M059J (cell line): ENCODE measurements at regions not wholly inside any gene's neighbourhood (a gene's known extent, or its start where the extent isn't known, plus 50 kb on each side); places are given as distances from the start of the nearest gene placed in this dataset.
A peak's percentile ranks its signal among the peaks of the same experiment; 100 is the strongest.
"Not testable (repeated sequence)": the region's sequence is repeated elsewhere in the genome, so short reads cannot be mapped to it uniquely, and the experiment has no call there.

Experiments
- DNase-seq: peaks from one replicate; pipeline ENCODE4 v3.0.0-alpha.2; 2012; ENCODE audit warnings: low read depth

DNA sequence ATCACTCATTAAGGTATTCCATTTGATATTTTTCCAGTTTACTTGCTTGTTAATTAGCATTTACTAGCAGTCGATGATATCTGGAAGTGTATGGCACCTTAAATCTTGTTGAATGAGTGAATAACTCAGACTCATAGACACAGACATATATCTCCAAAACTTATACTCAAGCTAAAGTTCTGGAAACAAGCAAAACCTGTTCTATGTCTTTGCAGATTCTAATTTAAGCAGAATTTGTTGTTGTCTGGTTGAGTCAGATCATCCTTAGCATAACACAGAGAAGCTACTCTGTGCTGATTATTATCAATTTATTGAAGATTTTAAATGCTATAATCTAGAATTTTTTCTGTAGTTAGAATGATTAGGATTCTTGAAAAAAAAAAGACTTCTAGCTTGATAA is 296.2 kb downstream of the MDFIC start:
- no peak for DNase-seq

DNA sequence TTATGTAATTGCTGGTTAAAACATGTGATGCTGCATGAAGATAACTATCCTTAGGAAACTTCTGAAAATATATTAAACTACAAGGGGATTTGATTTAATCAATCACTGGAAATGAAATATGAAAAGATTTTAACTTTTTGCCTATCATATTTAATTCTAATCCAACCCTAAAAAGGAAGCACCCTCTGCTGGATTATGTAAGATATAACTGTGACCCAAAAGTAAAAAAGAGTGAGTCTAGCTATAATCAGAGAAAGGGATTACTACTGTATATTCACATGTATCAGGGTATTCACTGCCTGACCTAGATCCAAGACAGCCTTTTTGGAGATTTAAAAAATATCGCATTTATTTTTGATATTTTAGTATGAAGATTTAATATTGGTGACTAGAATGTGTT is 295.5 kb downstream of the MDFIC start:
- DNase-seq = no peak

DNA sequence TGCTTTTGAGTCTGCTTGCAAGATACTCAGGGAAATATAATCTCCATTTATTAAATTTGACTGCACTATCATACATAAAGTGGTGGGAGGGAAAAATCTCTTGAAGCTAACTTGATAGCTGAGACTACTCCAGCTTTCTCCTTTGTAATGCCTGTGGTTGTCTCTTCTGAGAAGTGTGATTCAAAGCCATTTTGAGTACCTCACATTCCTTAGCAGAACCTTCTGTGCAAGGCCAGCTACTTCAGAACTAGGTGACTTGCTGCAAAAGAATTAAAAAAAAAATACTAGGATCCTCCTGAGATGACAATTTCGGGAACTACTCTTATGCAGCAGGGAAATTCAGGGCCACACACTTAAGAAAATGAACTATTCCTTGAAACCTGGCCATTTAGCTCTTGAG is 294.8 kb downstream of the MDFIC start:
- DNase-seq = no peak

DNA sequence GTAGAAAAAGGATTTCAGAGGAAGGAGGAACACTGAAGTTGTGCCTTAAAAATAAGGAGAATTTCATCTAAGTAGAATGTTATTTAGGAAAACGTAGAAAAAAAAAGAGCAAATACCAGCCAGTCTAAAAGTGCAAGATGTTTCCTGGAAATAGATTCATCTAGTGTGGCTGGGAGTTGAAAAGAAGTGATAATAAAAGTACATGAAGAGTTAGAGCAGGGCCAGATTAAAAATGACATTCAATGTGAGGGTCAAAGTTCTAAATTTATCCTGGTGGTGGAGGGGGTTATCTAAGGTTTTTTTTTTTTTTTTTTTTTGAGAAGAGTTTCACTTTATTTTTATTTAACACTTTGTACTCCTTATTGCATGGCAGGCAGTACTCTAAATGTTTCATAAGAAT is 289.3 kb downstream of the MDFIC start:
- no peak for DNase-seq

DNA sequence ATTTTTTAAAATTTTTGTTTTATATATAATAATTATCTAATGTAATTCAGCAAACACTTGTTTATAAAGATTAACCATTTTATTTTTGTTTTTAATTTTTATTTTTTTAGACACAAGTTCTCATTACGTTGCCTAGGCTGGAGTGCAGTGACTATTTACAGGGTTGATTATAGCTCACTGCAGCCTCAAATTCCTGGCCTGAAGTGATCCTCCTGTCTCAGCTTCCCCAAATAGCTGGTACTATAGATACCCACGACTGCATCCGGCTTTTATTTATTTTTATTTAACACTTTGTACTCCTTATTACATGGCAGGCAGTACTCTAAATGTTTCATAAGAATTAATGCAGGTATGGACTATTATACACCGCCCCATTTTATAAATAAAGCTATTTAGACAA is 288.7 kb downstream of the MDFIC start:
- DNase-seq = no peak

DNA sequence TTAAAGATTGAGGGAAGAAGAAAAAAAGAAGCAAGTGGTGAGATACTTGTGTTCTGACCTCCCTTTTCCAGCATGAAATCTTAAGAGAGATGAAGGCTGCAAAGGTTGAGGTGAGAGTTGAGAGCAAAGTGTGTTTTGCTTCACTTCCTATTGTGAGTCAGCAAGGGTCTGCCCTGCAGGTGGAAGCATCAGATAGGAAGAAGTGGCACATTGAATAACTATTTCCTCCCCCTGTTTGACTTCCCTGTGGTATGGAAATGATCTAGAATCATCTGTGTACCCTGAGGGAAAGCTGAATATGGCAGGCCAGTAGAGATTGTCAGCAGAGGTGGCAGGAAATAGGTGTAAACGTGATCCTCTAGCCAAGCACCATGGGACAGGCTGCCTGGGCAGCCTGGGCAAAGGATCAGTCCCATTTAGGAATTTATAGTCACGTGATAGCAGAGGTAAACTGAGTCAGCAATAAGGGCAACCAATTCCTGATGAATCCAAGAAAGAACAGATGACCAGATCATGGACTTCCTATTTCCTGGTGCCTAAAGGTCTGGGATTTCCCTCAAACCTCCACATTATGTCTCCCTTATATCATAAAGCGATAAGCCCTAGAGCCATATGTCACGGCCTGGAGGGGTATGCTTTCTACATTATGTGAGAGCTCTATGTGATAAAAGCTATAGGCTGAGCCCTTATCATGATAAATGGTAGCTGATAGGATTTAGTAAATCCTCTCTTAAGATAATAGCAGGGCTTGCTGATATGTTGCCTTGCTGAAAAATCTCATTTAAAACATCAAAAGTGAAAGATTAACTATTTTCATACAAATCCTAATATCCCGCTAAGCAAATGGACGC is 287.0 kb downstream of the MDFIC start:
- DNase-seq = no peak

DNA sequence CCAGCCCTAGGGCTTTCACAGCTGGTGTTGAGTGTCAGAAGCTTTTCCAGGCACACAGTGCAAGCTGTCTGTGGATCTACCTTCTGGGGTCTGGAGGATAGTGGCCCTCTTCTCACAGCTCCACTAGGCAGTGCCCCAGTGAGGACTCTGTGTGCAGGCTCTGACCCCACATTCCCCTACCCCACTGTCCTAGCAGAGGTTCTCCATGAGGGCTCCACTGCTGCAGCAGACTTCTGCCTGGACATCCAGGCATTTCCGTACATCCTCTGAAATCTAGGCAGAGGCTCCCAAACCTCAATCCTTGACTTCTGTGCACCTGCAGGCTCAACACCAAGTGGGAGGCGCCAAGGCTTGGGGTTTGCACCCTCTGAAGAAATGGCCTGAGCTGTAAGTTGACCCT is 284.5 kb downstream of the MDFIC start:
- not testable (repeated sequence) for DNase-seq

DNA sequence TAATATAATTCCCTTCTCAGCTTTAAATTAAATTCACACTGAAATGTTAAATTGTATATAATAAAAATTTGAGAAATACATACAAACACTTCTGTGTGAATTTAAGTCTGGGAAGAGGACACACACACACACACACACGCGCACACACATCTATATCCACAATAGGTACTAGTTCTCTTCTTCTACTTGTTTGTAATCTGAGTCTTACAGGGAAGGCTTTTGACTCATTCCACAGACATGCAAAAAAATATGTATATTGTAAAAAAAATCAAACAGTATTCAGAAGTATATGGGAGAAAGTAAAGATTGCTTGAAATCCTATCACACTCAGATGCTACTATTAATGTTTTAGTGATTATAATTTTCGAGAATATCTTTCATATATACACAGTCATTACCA is 276.2 kb downstream of the MDFIC start:
- no peak for DNase-seq

DNA sequence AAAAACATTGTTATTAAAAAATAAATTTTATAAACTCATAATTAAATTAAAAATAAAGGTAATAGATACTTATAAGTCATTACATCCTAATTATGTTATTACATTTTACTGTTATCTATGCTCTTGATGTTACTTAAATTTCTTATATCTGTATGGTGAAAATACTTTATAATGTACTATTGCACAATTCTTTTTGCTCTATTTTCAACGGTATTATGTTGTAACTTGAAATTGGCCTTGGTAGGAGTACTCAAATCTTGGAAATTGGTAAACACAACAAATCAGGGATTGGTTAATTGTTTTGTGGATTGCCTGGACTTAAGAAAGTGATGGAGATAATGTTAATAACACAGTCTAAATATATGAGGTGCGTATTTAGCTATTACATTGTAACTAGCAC is 273.3 kb downstream of the MDFIC start:
- DNase-seq = no peak

DNA sequence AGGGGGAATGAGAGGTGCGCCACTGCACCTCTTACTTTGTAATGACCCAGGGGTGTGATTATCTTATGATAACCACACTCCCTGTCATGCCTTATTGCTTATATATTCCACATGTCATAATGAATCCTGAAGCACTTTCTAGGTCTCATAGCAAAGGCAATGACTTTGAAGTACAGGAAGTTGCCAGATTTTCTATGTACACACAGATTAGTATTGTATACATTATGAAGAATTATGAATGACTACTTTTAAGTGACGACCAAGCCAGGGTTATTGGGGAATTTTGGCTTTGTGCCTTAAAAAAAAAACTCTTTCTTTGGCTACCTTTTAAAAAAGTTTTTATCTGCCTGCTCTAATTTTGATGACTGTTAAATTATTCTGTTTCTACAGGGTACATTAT is 269.6 kb downstream of the MDFIC start:
- no peak for DNase-seq

DNA sequence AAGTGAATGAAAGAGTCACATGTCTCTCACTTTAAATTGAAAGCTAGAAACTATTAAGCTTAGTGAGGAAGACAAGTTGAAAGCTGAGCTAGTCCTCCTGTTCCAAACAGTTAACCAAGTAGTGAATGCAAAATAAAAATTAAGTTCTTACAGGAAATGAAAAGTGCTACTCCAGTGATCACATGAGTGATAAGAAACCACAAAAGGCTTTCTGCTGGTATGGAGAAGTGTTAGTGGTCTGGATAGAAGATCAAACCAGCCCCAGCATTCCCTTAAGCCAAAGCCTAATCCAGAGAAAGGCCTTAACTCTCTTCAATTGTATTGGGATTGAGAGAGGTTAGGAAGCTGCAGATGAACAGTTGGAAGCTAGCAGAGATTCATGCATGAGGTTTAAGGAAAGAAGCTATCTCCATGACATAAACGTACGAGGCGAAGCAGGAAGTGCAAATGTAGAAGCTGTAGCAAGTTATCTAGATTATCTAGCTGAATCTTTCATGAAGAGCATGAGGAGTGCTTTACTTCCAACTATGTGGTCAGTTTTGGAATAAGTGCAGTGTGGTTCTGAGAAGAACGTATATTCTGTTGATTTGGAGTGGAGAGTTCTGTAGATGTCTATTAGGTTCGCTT is 261.6 kb downstream of the MDFIC start:
- peak; percentile 8 for DNase-seq

DNA sequence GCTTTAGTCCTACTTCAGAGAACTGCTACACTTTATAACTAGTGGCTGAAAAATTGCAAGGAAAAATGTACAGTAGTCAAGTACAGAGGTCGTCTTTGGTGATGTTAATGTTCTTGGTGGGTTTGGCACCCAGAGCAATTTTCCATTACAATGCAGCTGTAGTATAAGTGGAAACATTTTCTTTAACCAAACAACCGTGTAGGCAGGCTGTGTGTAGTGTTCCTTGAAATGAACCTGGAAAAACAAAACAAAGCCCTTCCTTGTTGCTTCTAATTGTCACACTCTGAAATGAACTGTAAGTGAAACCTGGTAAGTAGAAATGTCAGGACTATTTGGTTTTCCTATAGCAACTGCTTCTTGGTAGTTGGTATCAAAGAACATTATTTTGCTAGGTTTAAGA is 256.9 kb downstream of the MDFIC start:
- no peak for DNase-seq

DNA sequence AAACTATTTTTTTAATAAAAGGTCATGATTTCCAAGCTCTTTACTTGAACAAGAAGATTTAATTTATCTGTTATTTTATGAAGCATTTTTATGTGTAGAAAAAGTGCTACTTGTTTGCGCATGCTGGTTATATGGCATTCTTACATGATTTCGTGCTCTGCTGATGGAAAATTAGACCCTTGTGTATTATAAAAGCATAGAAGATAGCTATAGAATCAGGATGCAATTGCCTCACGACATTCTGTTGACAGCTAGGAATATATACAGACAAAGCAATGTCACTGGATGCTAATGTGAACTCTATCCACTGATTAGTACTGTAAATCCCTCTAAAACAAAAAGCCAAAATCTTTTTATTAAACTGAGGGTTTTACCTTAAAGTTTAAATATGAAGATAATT is 255.9 kb downstream of the MDFIC start:
- no peak for DNase-seq

DNA sequence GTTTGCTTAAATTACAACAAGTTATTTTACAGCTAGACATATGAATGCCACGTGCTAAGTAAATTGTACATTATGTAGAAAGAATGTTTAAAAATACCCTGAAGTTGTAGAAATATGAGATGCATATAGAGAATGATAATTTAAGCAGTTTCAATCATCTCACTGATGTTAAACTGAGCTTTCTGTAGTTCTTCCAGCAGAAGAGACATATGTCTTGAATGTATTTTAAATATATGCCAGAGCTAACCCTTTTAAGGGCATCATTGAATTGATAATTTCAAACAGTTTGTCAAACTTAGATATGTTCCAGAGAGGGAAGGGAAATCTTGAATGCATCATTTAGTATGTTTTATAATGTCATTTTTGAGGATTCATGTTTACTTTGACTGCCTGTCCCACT is 255.2 kb downstream of the MDFIC start:
- no peak for DNase-seq

DNA sequence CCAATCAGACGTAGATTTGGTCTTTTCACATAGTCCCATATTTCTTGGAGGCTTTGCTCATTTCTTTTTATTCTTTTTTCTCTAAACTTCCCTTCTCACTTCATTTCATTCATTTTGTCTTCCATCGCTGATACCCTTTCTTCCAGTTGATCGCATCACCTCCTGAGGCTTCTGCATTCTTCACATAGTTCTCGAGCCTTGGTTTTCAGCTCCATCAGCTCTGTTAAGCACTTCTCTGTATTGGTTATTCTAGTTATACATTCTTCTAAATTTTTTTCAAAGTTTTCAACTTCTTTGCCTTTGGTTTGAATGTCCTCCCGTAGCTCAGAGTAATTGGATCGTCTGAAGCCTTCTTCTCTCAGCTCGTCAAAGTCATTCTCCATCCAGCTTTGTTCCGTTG is 250.5 kb downstream of the MDFIC start:
- not testable (repeated sequence) for DNase-seq

DNA sequence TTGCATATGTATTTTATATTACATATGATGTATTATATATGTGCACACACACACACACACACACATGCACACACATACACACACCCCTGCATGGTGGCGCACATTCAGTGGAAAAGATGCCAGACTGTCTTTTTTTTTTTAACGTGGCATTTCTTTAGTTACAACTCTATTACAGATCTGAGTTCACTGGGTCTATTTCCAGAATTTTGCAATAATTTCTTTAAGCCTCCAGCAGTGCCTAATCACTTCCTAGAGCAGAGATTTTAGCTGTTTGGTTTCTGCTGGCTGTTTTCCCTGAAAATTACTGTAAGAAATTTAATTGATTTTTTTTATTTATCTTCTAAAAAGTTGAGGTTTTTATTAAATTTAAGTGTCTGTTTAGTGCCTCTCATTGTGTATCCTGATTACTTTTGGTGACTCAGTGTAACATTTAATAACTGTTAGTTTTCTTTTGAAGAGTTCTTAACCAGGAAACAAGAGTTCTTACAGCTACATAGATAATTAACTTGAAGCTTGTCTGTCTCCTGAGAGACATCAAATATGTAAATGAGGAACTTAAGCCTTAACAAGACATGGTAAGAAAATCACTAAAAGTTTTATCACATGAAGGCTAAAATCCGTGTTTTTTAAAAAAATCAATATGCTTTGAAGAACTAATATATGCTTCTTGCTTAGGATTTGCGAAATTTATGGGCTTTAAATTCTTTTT is 232.0 kb downstream of the MDFIC start:
- DNase-seq = no peak

DNA sequence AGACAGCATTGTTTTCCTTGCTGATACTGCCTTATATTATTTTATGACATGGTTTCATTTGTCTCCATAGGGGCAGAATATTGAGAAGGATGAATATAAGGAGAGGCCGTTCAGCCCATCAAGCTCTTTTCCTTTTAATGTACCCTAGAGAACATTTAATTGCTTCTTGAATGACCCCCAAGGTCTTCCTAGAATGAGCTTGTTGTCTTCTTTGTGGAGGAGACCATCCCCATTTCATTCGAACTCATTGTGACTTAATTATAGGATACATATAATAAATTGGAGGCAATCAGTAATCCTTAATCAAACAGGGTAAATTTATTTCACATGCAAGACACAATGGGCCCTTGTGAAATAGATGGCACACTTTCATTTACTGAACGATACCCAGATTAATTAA is 231.3 kb downstream of the MDFIC start:
- no peak for DNase-seq

DNA sequence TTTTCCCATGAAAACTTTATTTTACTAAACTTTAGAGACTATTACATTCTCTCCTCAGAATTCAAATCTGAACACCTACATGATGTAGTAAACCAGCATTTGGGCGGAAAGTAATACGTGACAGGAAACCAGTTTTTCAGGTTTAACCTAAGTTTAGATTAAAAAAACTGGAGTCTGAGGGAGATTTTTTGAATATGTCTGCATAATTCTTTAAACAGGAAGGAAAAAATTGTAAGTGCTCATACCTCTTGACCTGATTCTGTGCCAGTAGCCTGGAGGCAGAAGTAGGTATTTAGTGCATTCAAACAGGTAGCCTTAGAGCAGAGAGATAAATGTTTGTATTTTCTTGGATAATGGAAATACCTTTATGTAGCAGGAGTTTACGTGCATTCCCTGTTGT is 224.3 kb downstream of the MDFIC start:
- DNase-seq = no peak

DNA sequence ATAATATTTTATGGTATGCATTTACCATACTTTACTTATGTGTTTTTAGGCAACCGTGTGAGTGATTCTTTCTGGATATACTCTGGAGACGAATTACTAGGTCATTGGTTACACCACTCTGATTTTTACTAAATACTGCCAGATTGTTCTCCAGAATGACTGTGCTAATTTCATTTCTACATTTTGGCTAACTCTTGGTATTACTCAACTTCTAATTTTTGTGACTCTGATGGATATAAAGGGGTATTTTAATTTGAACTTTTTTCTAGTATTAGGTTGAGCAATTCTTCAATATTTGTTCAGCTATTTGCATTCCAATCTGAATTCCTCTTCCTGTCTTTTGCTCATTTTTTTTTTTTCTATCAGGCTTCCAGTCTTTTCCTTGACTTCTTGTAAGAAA is 223.6 kb downstream of the MDFIC start:
- no peak for DNase-seq

DNA sequence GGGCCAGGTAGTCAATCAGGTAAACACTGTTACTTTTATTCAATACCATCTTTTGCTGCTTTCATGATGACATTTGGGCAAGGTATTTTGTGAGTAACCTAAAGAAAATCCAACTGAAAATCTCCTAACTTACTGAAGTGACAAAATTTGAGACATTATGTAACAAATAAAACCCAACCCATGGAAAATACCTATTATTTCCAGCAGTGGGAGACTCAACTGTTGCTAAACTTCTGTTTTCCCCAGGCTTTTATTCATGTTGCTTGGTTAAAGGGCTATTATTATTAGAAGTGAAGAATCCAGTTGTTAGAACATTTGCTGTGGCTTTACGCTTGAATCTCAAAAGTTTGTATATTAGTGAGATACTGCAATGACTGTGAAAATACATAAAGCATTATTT is 215.9 kb downstream of the MDFIC start:
- DNase-seq = no peak

DNA sequence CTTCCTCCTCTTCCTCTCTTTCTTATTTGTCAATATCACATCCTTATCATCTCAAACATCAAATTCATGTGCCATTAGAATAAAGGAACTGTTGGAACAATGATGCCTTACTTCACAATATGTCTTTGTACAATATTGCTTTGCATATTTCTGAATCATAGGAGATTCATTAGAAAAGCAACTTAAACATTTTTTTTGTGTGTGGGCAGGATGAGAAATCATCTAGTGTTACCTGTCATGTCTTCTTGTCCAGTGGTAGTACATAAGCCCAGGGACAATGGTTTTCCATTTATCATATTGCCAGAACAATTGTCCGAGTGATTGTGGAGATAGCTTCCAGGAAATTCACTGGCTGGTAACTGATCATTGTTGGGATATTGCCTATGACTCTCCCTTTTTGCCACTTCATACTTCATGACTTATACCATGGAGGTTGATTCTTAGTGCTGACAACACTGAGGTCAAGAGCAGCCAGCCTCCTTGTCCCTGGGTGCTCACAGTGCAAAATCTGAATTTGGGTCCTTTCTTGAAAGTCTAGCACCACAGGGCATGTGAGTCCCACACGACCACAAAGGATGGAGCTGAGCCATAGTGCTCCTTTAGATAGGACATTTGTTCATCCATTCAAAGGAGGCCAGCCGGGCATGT is 215.0 kb downstream of the MDFIC start:
- DNase-seq = no peak

DNA sequence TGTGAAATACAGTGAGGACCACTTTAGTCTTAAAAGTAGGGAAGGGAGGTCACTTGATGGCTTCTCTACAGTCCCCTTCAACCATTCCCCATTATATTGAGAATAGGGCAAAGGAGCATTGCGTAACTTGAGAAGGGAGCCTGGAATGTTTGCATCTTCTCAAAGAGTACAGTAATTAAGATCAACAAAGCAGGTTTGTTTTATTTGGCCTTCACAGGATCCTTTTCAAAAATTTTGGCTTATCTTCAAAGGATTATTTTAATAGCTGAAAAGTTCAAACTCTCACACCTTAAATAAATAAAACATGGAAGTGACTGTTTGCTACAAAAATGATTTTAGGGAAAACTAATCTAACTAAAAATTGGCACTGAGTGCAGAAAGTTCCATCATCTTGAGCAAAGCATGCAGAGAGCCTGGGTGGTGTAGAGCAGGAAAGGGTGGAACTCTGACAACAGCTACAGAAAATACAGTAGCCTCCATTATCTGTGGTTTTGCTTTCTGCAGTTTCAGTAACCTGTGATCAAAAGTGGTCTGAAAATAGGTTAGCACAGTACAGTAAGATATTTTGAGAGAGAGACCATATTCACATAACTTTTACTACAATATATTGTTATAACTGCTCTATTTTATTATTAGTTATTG is 214.0 kb downstream of the MDFIC start:
- DNase-seq = no peak
